PC-3 (cell line): ENCODE measurements at regions not wholly inside any gene's neighbourhood (a gene's known extent, or its start where the extent isn't known, plus 50 kb on each side); places are given as distances from the start of the nearest gene placed in this dataset.

Experiments
- ATAC-seq: fragments of 200-7000 bp; cut with Tn5 transposase; 2 replicates; pipeline ENCODE4 v1.9.1; 2020; ENCODE audit warnings: mild to moderate bottlenecking, moderate library complexity
- BruUV-seq: library from RNA; stranded (reverse); fragments of 400-500 nt; replicated peaks from 2 replicates; lab custom pipeline; 2021; lab: Mats Ljungman, UMichigan
- CTCF ChIA-PET: fragments of 300-600 bp; sonication (Branson Sonifier 250); formaldehyde crosslinking; loops from one replicate; lab custom pipeline; 2022; ENCODE audit warnings: antibody characterized with exemption; lab: Charles Lee
- POLR2A ChIA-PET: fragments of 300-600 bp; sonication (Branson Sonifier 250); formaldehyde crosslinking; loops from one replicate; lab custom pipeline; 2022; ENCODE audit warnings: antibody characterized with exemption; ENCODE audit not compliant: unreplicated experiment; lab: Charles Lee
- DNase-seq: peaks from one replicate; pipeline ENCODE4 v3.0.0-alpha.2; 2015
- H2AFZ ChIP-seq: fragments of 300-600 bp; sonication (generic); 2 replicates; pipeline ENCODE4 v1.6.0; 2016; ENCODE audit warnings: antibody characterized with exemption, low read length
- H3F3A ChIP-seq: fragments of 300-600 bp; sonication (generic); one replicate; pipeline ENCODE4 v1.6.0; 2017; ENCODE audit warnings: antibody characterized with exemption, low read length, control low read depth, mild to moderate bottlenecking; ENCODE audit not compliant: unreplicated experiment
- H3K27ac ChIP-seq: fragments of 300-600 bp; sonication (generic); 2 replicates; pipeline ENCODE4 v1.5.1; 2016; ENCODE audit warnings: mild to moderate bottlenecking, low read length
- H3K27me3 ChIP-seq: fragments of 300-600 bp; sonication (generic); 2 replicates; pipeline ENCODE4 v1.6.1; 2016; ENCODE audit warnings: low read length, mixed read lengths
- H3K36me3 ChIP-seq: fragments of 300-600 bp; sonication (generic); 2 replicates; pipeline ENCODE4 v1.6.1; 2016; ENCODE audit warnings: low read depth, mixed run types, low read length, mixed read lengths
- H3K4me1 ChIP-seq: fragments of 300-600 bp; sonication (generic); 2 replicates; pipeline ENCODE4 v1.5.1; 2016; ENCODE audit warnings: low read length; ENCODE audit not compliant: insufficient read depth
- H3K4me2 ChIP-seq: fragments of 300-600 bp; sonication (generic); 2 replicates; pipeline ENCODE4 v1.6.0; 2016; ENCODE audit warnings: low read length
- H3K4me3 ChIP-seq: fragments of 300-600 bp; sonication (generic); 2 replicates; pipeline ENCODE4 v1.5.1; 2016; ENCODE audit warnings: mild to moderate bottlenecking, low read length, mixed read lengths
- H3K79me2 ChIP-seq: fragments of 300-600 bp; sonication (generic); 2 replicates; pipeline ENCODE4 v1.6.1; 2017; ENCODE audit warnings: low read length, mixed read lengths
- H3K9ac ChIP-seq: fragments of 300-600 bp; sonication (generic); 2 replicates; pipeline ENCODE4 v1.6.0; 2016; ENCODE audit warnings: mild to moderate bottlenecking, low read length
- H3K9me2 ChIP-seq: fragments of 300-600 bp; sonication (generic); replicated peaks from 2 replicates; pipeline ENCODE4 v1.6.1; 2016; ENCODE audit warnings: mixed run types, low read length, mixed read lengths
- H3K9me3 ChIP-seq: fragments of 300-600 bp; sonication (generic); 2 replicates; pipeline ENCODE4 v1.6.1; 2016; ENCODE audit warnings: low read length, mixed read lengths
- H4K20me1 ChIP-seq: fragments of 300-600 bp; sonication (generic); 2 replicates; pipeline ENCODE4 v1.6.1; 2016; ENCODE audit warnings: low read length, mixed read lengths
- EZH2 ChIP-seq: fragments of 300-600 bp; sonication (generic); IDR thresholded peaks from one replicate; pipeline ENCODE4 v1.6.1; 2017; ENCODE audit warnings: antibody characterized with exemption, mild to moderate bottlenecking, low read length; ENCODE audit not compliant: unreplicated experiment
- EZH2phosphoT487 ChIP-seq: fragments of 300-600 bp; sonication (generic); IDR thresholded peaks from 2 replicates; pipeline ENCODE4 v1.6.1; 2018; ENCODE audit warnings: mild to moderate bottlenecking, antibody characterized with exemption, low read length, borderline replicate concordance
- intact Hi-C: fragments of 100-400 bp; cut with micrococcal nuclease; formaldehyde crosslinking; loops from 2 replicates; pipeline ENCODE4 v1.9.0; 2023
- TF ChIP-seq, protein P1 (sequence below): fragments of 300-600 bp; sonication (generic); conservative IDR thresholded peaks from 2 replicates; pipeline ENCODE4 v1.5.1; 2017; ENCODE audit warnings: antibody characterized with exemption, low read depth, mild to moderate bottlenecking, low read length

DNA sequence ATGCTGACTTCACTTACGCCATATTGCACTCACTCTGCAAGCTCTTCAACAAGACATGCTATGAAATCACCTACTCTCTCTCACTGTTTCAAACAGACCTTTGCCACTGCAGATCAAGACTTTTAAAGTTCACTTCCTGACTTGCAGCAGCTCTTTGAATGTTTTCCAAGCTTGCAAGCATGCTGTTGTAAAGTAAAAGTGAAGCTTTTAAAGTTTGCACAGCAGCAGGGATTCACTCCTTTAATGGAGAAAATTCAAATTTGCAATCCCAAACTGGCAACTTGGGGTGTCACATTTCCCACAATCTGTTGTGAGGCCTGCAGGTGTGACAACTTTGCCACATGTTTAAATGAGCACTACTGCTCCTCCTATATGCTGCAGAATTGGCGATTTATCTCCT is 270.9 kb downstream of the ALX1 start:
- intact Hi-C loops: no loop called here

DNA sequence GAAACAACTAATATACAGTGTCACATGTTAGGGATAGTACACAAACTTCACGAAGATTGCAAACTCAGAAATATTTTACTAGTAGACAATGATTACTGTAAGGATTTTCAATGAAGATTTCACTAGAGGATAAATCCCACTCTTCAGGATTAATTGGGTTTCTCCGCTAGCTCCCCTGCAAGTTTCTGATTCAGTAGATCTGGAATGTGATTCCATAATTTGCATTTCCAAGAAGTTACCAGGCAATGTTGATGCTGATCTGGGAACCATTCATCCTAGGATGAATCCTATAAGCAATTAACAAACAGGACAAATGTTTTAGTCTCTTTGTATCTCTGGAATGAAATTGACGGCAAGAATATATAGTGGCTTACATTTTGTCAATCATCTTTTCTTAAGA is 272.4 kb downstream of the ALX1 start:
- H3K27ac ChIP-seq: no peak overlapping the region
- no peaks in the 10 kb centered on the region for H3K4me1 ChIP-seq
- H3K79me2 ChIP-seq: no peaks in the 10 kb centered on the region
- H2AFZ ChIP-seq: no peak overlapping the region
- intact Hi-C loops: no loop called here
- no TSS peak for BruUV-seq
- ATAC-seq (no peak), DNase-seq (no peak)
- H3K27me3 ChIP-seq: no peaks in the 10 kb centered on the region
- ChIA-PET POLR2A (no interaction called here), CTCF (no interaction called here)
- no peaks in the 10 kb centered on the region for H3F3A ChIP-seq
- no peak overlapping the region for H3K4me2 ChIP-seq
- TF ChIP-seq EZH2: no peak
- TF ChIP-seq EZH2phosphoT487: no peak
- no peak overlapping the region for H3K9ac ChIP-seq
- H3K36me3 ChIP-seq: no peaks in the 10 kb centered on the region
- no peak overlapping the region for H3K4me3 ChIP-seq
- no peaks in the 10 kb centered on the region for H3K9me3 ChIP-seq
- H4K20me1 ChIP-seq: no peaks in the 10 kb centered on the region
- no peaks in the 10 kb centered on the region for H3K9me2 ChIP-seq

More for the DNA sequence above, 270.9 kb downstream of the ALX1 start:
- no peak for ATAC-seq
- no peak for DNase-seq
- no TSS peak for BruUV-seq
- no peaks in the 10 kb centered on the region for H4K20me1 ChIP-seq
- H2AFZ ChIP-seq: no peak overlapping the region
- H3K9me2 ChIP-seq: no peaks in the 10 kb centered on the region
- ChIA-PET POLR2A (no interaction called here), CTCF (no interaction called here)
- no peak overlapping the region for H3K4me2 ChIP-seq
- H3K79me2 ChIP-seq: no peaks in the 10 kb centered on the region
- TF ChIP-seq EZH2phosphoT487: no peak
- TF ChIP-seq, protein P1, sequence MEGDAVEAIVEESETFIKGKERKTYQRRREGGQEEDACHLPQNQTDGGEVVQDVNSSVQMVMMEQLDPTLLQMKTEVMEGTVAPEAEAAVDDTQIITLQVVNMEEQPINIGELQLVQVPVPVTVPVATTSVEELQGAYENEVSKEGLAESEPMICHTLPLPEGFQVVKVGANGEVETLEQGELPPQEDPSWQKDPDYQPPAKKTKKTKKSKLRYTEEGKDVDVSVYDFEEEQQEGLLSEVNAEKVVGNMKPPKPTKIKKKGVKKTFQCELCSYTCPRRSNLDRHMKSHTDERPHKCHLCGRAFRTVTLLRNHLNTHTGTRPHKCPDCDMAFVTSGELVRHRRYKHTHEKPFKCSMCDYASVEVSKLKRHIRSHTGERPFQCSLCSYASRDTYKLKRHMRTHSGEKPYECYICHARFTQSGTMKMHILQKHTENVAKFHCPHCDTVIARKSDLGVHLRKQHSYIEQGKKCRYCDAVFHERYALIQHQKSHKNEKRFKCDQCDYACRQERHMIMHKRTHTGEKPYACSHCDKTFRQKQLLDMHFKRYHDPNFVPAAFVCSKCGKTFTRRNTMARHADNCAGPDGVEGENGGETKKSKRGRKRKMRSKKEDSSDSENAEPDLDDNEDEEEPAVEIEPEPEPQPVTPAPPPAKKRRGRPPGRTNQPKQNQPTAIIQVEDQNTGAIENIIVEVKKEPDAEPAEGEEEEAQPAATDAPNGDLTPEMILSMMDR: no peak
- no peak for TF ChIP-seq EZH2
- H3K9ac ChIP-seq: no peak overlapping the region
- no peaks in the 10 kb centered on the region for H3K27me3 ChIP-seq
- H3K9me3 ChIP-seq: no peaks in the 10 kb centered on the region
- no peaks in the 10 kb centered on the region for H3F3A ChIP-seq
- H3K27ac ChIP-seq: no peak overlapping the region
- H3K36me3 ChIP-seq: no peaks in the 10 kb centered on the region
- H3K4me1 ChIP-seq: no peaks in the 10 kb centered on the region
- H3K4me3 ChIP-seq: no peak overlapping the region

DNA sequence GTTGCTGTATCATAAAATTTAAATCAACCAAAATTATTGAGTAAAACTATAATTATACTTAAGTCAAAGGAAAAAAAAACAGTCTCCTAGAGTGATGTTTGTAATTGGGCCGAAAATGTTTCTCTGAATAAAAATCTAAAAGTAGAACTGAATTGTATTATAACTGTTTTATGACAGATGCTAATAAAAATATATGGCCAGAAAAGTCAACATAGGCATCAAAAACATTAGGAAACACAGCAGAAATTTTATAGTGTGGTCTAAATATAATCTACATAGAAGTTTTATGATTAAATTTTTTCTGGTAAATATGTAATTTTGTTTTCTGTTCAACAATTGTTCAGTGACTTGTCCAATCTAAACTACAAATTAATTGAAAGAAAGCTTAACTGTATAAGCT is 277.8 kb downstream of the ALX1 start:
- no peak for DNase-seq
- Histone ChIP-seq H3K9me3 (no peaks in the 10 kb centered on the region), H3F3A (no peaks in the 10 kb centered on the region), H4K20me1 (no peaks in the 10 kb centered on the region), H3K27ac (no peak overlapping the region), H3K9me2 (no peaks in the 10 kb centered on the region), H2AFZ (no peak overlapping the region), H3K27me3 (no peaks in the 10 kb centered on the region), H3K4me1 (peaks cover 8% of the 10 kb centered on the region; the same call in 1 of the 2 replicates), H3K36me3 (no peaks in the 10 kb centered on the region), H3K9ac (no peak overlapping the region), H3K4me3 (no peak overlapping the region), H3K4me2 (no peak overlapping the region), H3K79me2 (no peaks in the 10 kb centered on the region)
- TF ChIP-seq EZH2phosphoT487 (no peak), EZH2 (no peak)
- TF ChIP-seq, protein P1: no peak
- peak; percentile 65 for ATAC-seq
- no TSS peak for BruUV-seq
- POLR2A ChIA-PET: interaction anchor here (0.5 kb wide), 1 partner anchor 81 kb away, joined by 4 read pairs; no protein-coding TSS in a partner anchor
- CTCF ChIA-PET: no interaction called here
- intact Hi-C loops: loop anchor here (5.0 kb wide), 1 partner anchor 71 kb away; no protein-coding TSS in a partner anchor
